Activated naive CD8-positive, alpha-beta T cell treated with anti-CD3 and anti-CD28 coated beads, Interleukin-2, amount 50 U/mL, for 24 hours (primary cell): ENCODE measurements at regions not wholly inside any gene's neighbourhood (a gene's known extent, or its start where the extent isn't known, plus 50 kb on each side); places are given as distances from the start of the nearest gene placed in this dataset.
"Not testable (repeated sequence)": the region's sequence is repeated elsewhere in the genome, so short reads cannot be mapped to it uniquely, and the experiment has no call there.

Experiments used
- ATAC-seq: fragments of 150-1000 bp; cut with Tn5 transposase; one replicate; pipeline ENCODE4 v1.10.0; 2021
- DNase-seq: peaks from one replicate; pipeline ENCODE4 v3.0.0; 2021
- H3K27ac Mint-ChIP-seq: one replicate; pipeline ENCODE4 v1.8.0; 2021; ENCODE audit warnings: mild to moderate bottlenecking, mixed read lengths
- H3K27me3 Mint-ChIP-seq: one replicate; pipeline ENCODE4 v1.8.0; 2021; ENCODE audit warnings: mixed read lengths
- H3K36me3 Mint-ChIP-seq: one replicate; pipeline ENCODE4 v1.8.0; 2021; ENCODE audit warnings: low read depth, mixed read lengths
- H3K4me1 Mint-ChIP-seq: one replicate; pipeline ENCODE4 v1.8.0; 2021; ENCODE audit warnings: mixed read lengths
- H3K4me3 Mint-ChIP-seq: one replicate; pipeline ENCODE4 v1.8.0; 2021; ENCODE audit warnings: mild to moderate bottlenecking, moderate library complexity, mixed read lengths
- H3K9me3 Mint-ChIP-seq: one replicate; pipeline ENCODE4 v1.8.0; 2021; ENCODE audit warnings: mixed read lengths

GRCh38 chr21:35199733-35200015 is 150.6 kb upstream of the RUNX1 start:
- Mint-ChIP-seq H3K27ac (no peak overlapping the region), H3K9me3 (peaks cover 12% of the 10 kb centered on the region), H3K27me3 (peaks cover 1% of the 10 kb centered on the region), H3K4me3 (no peak overlapping the region), H3K4me1 (peaks cover 52% of the 10 kb centered on the region), H3K36me3 (no peaks in the 10 kb centered on the region)
- DNase-seq (no peak), ATAC-seq (no peak)

GRCh38 chr21:35198982-35199732 is 150.1 kb upstream of the RUNX1 start:
- ATAC-seq (peak; percentile 44), DNase-seq (no peak)
- no peaks in the 10 kb centered on the region for H3K36me3 Mint-ChIP-seq
- H3K27ac Mint-ChIP-seq, result peak overlapping the region; percentile 17
- peaks cover 1% of the 10 kb centered on the region for H3K27me3 Mint-ChIP-seq
- no peak overlapping the region for H3K4me3 Mint-ChIP-seq
- H3K4me1 Mint-ChIP-seq, result peaks cover 47% of the 10 kb centered on the region
- peaks cover 12% of the 10 kb centered on the region for H3K9me3 Mint-ChIP-seq

- Mint-ChIP-seq H3K4me1 (peaks cover 43% of the 10 kb centered on the region), H3K27me3 (peaks cover 4% of the 10 kb centered on the region), H3K27ac (peak overlapping the region; percentile 32), H3K4me3 (no peak overlapping the region), H3K36me3 (peaks cover 3% of the 10 kb centered on the region), H3K9me3 (peaks cover 15% of the 10 kb centered on the region)
- no peak for ATAC-seq
- no peak for DNase-seq
These were observed 149.5 kb upstream of the RUNX1 start for GRCh38 chr21:35198565-35198964.

- DNase-seq, result no peak
- Mint-ChIP-seq H3K4me1 (peaks cover 37% of the 10 kb centered on the region), H3K9me3 (peaks cover 17% of the 10 kb centered on the region), H3K36me3 (peaks cover 3% of the 10 kb centered on the region), H3K27ac (peak overlapping the region; percentile 32), H3K4me3 (no peak overlapping the region), H3K27me3 (peaks cover 5% of the 10 kb centered on the region)
- no peak for ATAC-seq
These were observed 148.9 kb upstream of the RUNX1 start for GRCh38 chr21:35197992-35198431.

GRCh38 chr21:35197191-35197590 is 148.1 kb upstream of the RUNX1 start:
- H3K4me3 Mint-ChIP-seq, result no peak overlapping the region
- H3K36me3 Mint-ChIP-seq, result peaks cover 3% of the 10 kb centered on the region
- peaks cover 5% of the 10 kb centered on the region for H3K27me3 Mint-ChIP-seq
- ATAC-seq (peak; percentile 50), DNase-seq (no peak)
- H3K4me1 Mint-ChIP-seq, result peaks cover 29% of the 10 kb centered on the region
- peaks cover 17% of the 10 kb centered on the region for H3K9me3 Mint-ChIP-seq
- H3K27ac Mint-ChIP-seq, result no peak overlapping the region

GRCh38 chr21:35196128-35196527 is 147.0 kb upstream of the RUNX1 start:
- H3K36me3 Mint-ChIP-seq, result peaks cover 3% of the 10 kb centered on the region

GRCh38 chr21:35195232-35195631 is 146.1 kb upstream of the RUNX1 start:
- H3K4me1 Mint-ChIP-seq, result peaks cover 39% of the 10 kb centered on the region
- H3K27me3 Mint-ChIP-seq, result peaks cover 3% of the 10 kb centered on the region
- H3K9me3 Mint-ChIP-seq, result peaks cover 17% of the 10 kb centered on the region
- H3K27ac Mint-ChIP-seq, result no peak overlapping the region
- ATAC-seq (no peak), DNase-seq (no peak)
- H3K36me3 Mint-ChIP-seq, result peaks cover 3% of the 10 kb centered on the region
- H3K4me3 Mint-ChIP-seq, result no peak overlapping the region

More at GRCh38 chr21:35196128-35196527, 147.0 kb upstream of the RUNX1 start:
- Mint-ChIP-seq H3K9me3 (peaks cover 17% of the 10 kb centered on the region), H3K27ac (no peak overlapping the region), H3K4me1 (peaks cover 30% of the 10 kb centered on the region), H3K4me3 (no peak overlapping the region), H3K27me3 (peaks cover 5% of the 10 kb centered on the region)
- no peak for DNase-seq
- ATAC-seq, result no peak

GRCh38 chr21:35191754-35192153 is 142.7 kb upstream of the RUNX1 start:
- H3K27me3 Mint-ChIP-seq, result peaks cover 3% of the 10 kb centered on the region
- ATAC-seq, result no peak

GRCh38 chr21:35191128-35191527 is 142.0 kb upstream of the RUNX1 start:
- peaks cover 6% of the 10 kb centered on the region for H3K9me3 Mint-ChIP-seq
- no peak for ATAC-seq
- H3K27me3 Mint-ChIP-seq, result peaks cover 3% of the 10 kb centered on the region
- peaks cover 30% of the 10 kb centered on the region for H3K4me1 Mint-ChIP-seq
- DNase-seq, result no peak
- H3K4me3 Mint-ChIP-seq, result no peak overlapping the region
- H3K27ac Mint-ChIP-seq, result no peak overlapping the region
- peaks cover 3% of the 10 kb centered on the region for H3K36me3 Mint-ChIP-seq

More at GRCh38 chr21:35191754-35192153, 142.7 kb upstream of the RUNX1 start:
- Mint-ChIP-seq H3K36me3 (peaks cover 3% of the 10 kb centered on the region), H3K27ac (no peak overlapping the region), H3K4me3 (no peak overlapping the region), H3K9me3 (peaks cover 11% of the 10 kb centered on the region), H3K4me1 (peaks cover 30% of the 10 kb centered on the region)
- DNase-seq, result no peak

GRCh38 chr21:35190201-35190701 is 141.1 kb upstream of the RUNX1 start:
- H3K4me1 Mint-ChIP-seq, result peaks cover 30% of the 10 kb centered on the region
- peaks cover 5% of the 10 kb centered on the region for H3K9me3 Mint-ChIP-seq
- H3K27ac Mint-ChIP-seq, result peak overlapping the region; percentile 81
- H3K36me3 Mint-ChIP-seq, result peaks cover 3% of the 10 kb centered on the region
- H3K4me3 Mint-ChIP-seq, result peak overlapping the region; percentile 31
- peaks cover 3% of the 10 kb centered on the region for H3K27me3 Mint-ChIP-seq
- ATAC-seq (peak; percentile 81), DNase-seq (no peak)

- no peak overlapping the region for H3K4me3 Mint-ChIP-seq
- peaks cover 3% of the 10 kb centered on the region for H3K27me3 Mint-ChIP-seq
- peaks cover 5% of the 10 kb centered on the region for H3K9me3 Mint-ChIP-seq
- peaks cover 3% of the 10 kb centered on the region for H3K36me3 Mint-ChIP-seq
- peaks cover 27% of the 10 kb centered on the region for H3K4me1 Mint-ChIP-seq
- DNase-seq (no peak), ATAC-seq (no peak)
- peak overlapping the region; percentile 58 for H3K27ac Mint-ChIP-seq
These were observed 140.2 kb upstream of the RUNX1 start for GRCh38 chr21:35189077-35189863.

GRCh38 chr21:35183389-35183788 is 134.3 kb upstream of the RUNX1 start:
- H3K27ac Mint-ChIP-seq, H3K36me3 Mint-ChIP-seq, DNase-seq, H3K27me3 Mint-ChIP-seq, H3K4me3 Mint-ChIP-seq, H3K9me3 Mint-ChIP-seq, ATAC-seq: not testable (repeated sequence)
- H3K4me1 Mint-ChIP-seq, result peaks cover 18% of the 10 kb centered on the region

- Mint-ChIP-seq H3K9me3 (peaks cover 18% of the 10 kb centered on the region), H3K4me1 (peaks cover 21% of the 10 kb centered on the region), H3K27me3 (no peaks in the 10 kb centered on the region), H3K27ac (no peak overlapping the region), H3K4me3 (no peak overlapping the region), H3K36me3 (peaks cover 2% of the 10 kb centered on the region)
- DNase-seq (no peak), ATAC-seq (peak; percentile 69)
These were observed 131.0 kb upstream of the RUNX1 start for GRCh38 chr21:35179990-35180540.

- DNase-seq (no peak), ATAC-seq (peak; percentile 94)
- Mint-ChIP-seq H3K4me3 (no peak overlapping the region), H3K9me3 (peaks cover 20% of the 10 kb centered on the region), H3K27ac (peak overlapping the region; percentile 61), H3K27me3 (no peaks in the 10 kb centered on the region), H3K4me1 (peaks cover 21% of the 10 kb centered on the region), H3K36me3 (peaks cover 3% of the 10 kb centered on the region)
These were observed 129.7 kb upstream of the RUNX1 start for GRCh38 chr21:35178827-35179226.

GRCh38 chr21:35178098-35178497 is 129.0 kb upstream of the RUNX1 start:
- Mint-ChIP-seq H3K4me3 (no peak overlapping the region), H3K9me3 (peaks cover 20% of the 10 kb centered on the region), H3K36me3 (peaks cover 3% of the 10 kb centered on the region), H3K27ac (no peak overlapping the region), H3K27me3 (no peaks in the 10 kb centered on the region), H3K4me1 (peaks cover 24% of the 10 kb centered on the region)
- DNase-seq (no peak), ATAC-seq (no peak)
